Small intestine (tissue), 7 donors: ENCODE measurements at regions not wholly inside any gene's neighbourhood (a gene's known extent, or its start where the extent isn't known, plus 50 kb on each side); places are given as distances from the start of the nearest gene placed in this dataset.

Experiments
- DNase-seq, 2 donors: peaks; one replicate each; pipeline versions ENCODE4 v3.0.0 to v3.0.0-alpha.2; 2013
- FAIRE-seq: peaks from 2 replicates; lab custom pipeline; 2012; peaks lifted over from hg19 to GRCh38; lab: Jason Lieb, UNC
- H3K27ac ChIP-seq, 3 donors: one replicate each; pipeline ENCODE4 v1.5.1; 2013; ENCODE audit warnings: low read length in 2 of 3, mild to moderate bottlenecking in 2 of 3, control low read depth in 1 of 3, inconsistent platforms in 1 of 3, low read depth in 1 of 3, moderate library complexity in 1 of 3
- H3K27me3 ChIP-seq, 3 donors: one replicate each; pipeline ENCODE4 v1.6.1; 2013; ENCODE audit warnings: low read length in 3 of 3, inconsistent platforms in 1 of 3; ENCODE audit not compliant: control insufficient read depth in 3 of 3, insufficient read depth in 3 of 3
- H3K36me3 ChIP-seq, 3 donors: one replicate each; pipeline ENCODE4 v1.6.1; 2013; ENCODE audit warnings: low read length in 3 of 3, inconsistent platforms in 1 of 3, low read depth in 1 of 3, mild to moderate bottlenecking in 1 of 3, moderate library complexity in 1 of 3; ENCODE audit not compliant: control insufficient read depth in 3 of 3, insufficient read depth in 2 of 3
- H3K4me1 ChIP-seq, 3 donors: one replicate each; pipeline ENCODE4 v1.6.1; 2013; ENCODE audit warnings: low read length in 2 of 3, inconsistent platforms in 1 of 3, low read depth in 1 of 3, mild to moderate bottlenecking in 1 of 3, moderate library complexity in 1 of 3; ENCODE audit not compliant: control insufficient read depth in 3 of 3, insufficient read depth in 2 of 3
- H3K4me3 ChIP-seq, 3 donors: one replicate each; pipeline ENCODE4 v1.5.1; 2013; ENCODE audit warnings: low read length in 3 of 3, control low read depth in 1 of 3, inconsistent platforms in 1 of 3, low read depth in 1 of 3, mild to moderate bottlenecking in 1 of 3, moderate library complexity in 1 of 3
- H3K9me3 ChIP-seq, 2 donors: one replicate each; pipeline ENCODE4 v1.6.1; 2013; ENCODE audit warnings: low read depth in 1 of 2, low read length in 1 of 2; ENCODE audit not compliant: control insufficient read depth in 2 of 2, insufficient read depth in 1 of 2
- WGBS, 3 donors: extraction: QIAGEN DNeasy Blood & Tissue Kit; methylation state at CpG; one replicate each; pipeline ENCODE4 v1.1.7; 2013; 5-methylcytosine and 5-hydroxymethylcytosine counted together
- donor health status: healthy with polysubstance abuse.
- donor health status: control.
- donor health status: control.
- donor health status: Bipolar disorder and iron deficiency.
- donor health status: healthy.

GRCh38 chr3:11706604-11707003 lies 62.9 kb upstream of the VGLL4 start:
- 82 to 93% (median 85%) methylated on average over 5 of the region's 5 CpGs for WGBS, 3 donors
- H3K4me1 ChIP-seq: no peaks in the 10 kb centered on the region
- peaks cover 0 to 9% (median 2%) of the 10 kb centered on the region in 3 donors for H3K36me3 ChIP-seq
- FAIRE-seq: no peak
- H3K4me3 ChIP-seq: no peak overlapping the region
- DNase-seq: no peak
- H3K9me3 ChIP-seq: peaks cover 0 to 11% of the 10 kb centered on the region in 2 donors
- H3K27me3 ChIP-seq: no peaks in the 10 kb centered on the region
- no peak overlapping the region for H3K27ac ChIP-seq

GRCh38 chr3:11705049-11705448 lies 61.3 kb upstream of the VGLL4 start:
- no peak for DNase-seq
- H3K36me3 ChIP-seq: peaks cover 2 to 18% (median 5%) of the 10 kb centered on the region in 3 donors
- 88 to 94% (median 90%) methylated on average over 27 of the region's 27 CpGs for WGBS, 3 donors
- H3K27ac ChIP-seq: no peak overlapping the region
- H3K27me3 ChIP-seq: no peaks in the 10 kb centered on the region
- peaks cover 0 to 6% of the 10 kb centered on the region in 2 donors for H3K9me3 ChIP-seq
- H3K4me3 ChIP-seq: no peak overlapping the region
- no peaks in the 10 kb centered on the region for H3K4me1 ChIP-seq
- FAIRE-seq: no peak

- DNase-seq: no peak
- FAIRE-seq: no peak
- Histone ChIP-seq H3K36me3 (peaks cover 2 to 23% (median 7%) of the 10 kb centered on the region in 3 donors), H3K4me3 (no peak overlapping the region), H3K9me3 (no peaks in the 10 kb centered on the region), H3K27me3 (no peaks in the 10 kb centered on the region), H3K4me1 (no peaks in the 10 kb centered on the region), H3K27ac (no peak overlapping the region)
- 79 to 95% (median 90%) methylated on average over 4 of the region's 4 CpGs for WGBS, 3 donors
Observed at GRCh38 chr3:11703146-11703545, 59.4 kb upstream of the VGLL4 start.

- FAIRE-seq (no peak), DNase-seq (no peak)
- Histone ChIP-seq H3K27ac (no peak overlapping the region), H3K27me3 (no peaks in the 10 kb centered on the region), H3K36me3 (peaks cover 0 to 24% (median 9%) of the 10 kb centered on the region in 3 donors), H3K4me1 (no peaks in the 10 kb centered on the region), H3K4me3 (no peak overlapping the region), H3K9me3 (no peaks in the 10 kb centered on the region)
- 89 to 93% (median 93%) methylated on average over 2 of the region's 2 CpGs for WGBS, 3 donors
Observed at GRCh38 chr3:11699083-11699427, 55.3 kb upstream of the VGLL4 start.

- Histone ChIP-seq H3K4me1 (no peaks in the 10 kb centered on the region), H3K36me3 (peaks cover 0 to 28% (median 9%) of the 10 kb centered on the region in 3 donors), H3K9me3 (no peaks in the 10 kb centered on the region), H3K4me3 (no peak overlapping the region), H3K27me3 (no peaks in the 10 kb centered on the region), H3K27ac (no peak overlapping the region)
- WGBS, 3 donors: 93 to 97% (median 94%) methylated on average over 7 of the region's 7 CpGs
- no peak for DNase-seq
- no peak for FAIRE-seq
Observed at GRCh38 chr3:11698326-11699082, 54.8 kb upstream of the VGLL4 start.

- no peak for DNase-seq
- 96 to 100% (median 98%) methylated on average over 2 of the region's 2 CpGs for WGBS, 3 donors
Observed at GRCh38 chr3:11697701-11698100, 54.0 kb upstream of the VGLL4 start.

GRCh38 chr3:11696054-11696453 lies 52.3 kb upstream of the VGLL4 start:
- Histone ChIP-seq H3K4me3 (no peak overlapping the region), H3K4me1 (no peaks in the 10 kb centered on the region), H3K27ac (no peak overlapping the region), H3K27me3 (no peaks in the 10 kb centered on the region), H3K36me3 (peaks cover 0 to 28% (median 8%) of the 10 kb centered on the region in 3 donors), H3K9me3 (no peaks in the 10 kb centered on the region)
- 77 to 94% (median 85%) methylated on average over 2 of the region's 2 CpGs for WGBS, 3 donors
- no peak for DNase-seq
- FAIRE-seq: no peak

More at GRCh38 chr3:11697701-11698100, 54.0 kb upstream of the VGLL4 start:
- no peak overlapping the region for H3K4me3 ChIP-seq
- no peaks in the 10 kb centered on the region for H3K9me3 ChIP-seq
- H3K36me3 ChIP-seq: peaks cover 0 to 31% (median 9%) of the 10 kb centered on the region in 3 donors
- H3K27ac ChIP-seq: no peak overlapping the region
- FAIRE-seq: no peak
- no peaks in the 10 kb centered on the region for H3K4me1 ChIP-seq
- no peaks in the 10 kb centered on the region for H3K27me3 ChIP-seq
